ENCODE measurements at regions not wholly inside any gene's neighbourhood (a gene's known extent, or its start where the extent isn't known, plus 50 kb on each side); places are given as distances from the start of the nearest gene placed in this dataset.

GRCh38 chr11:115052601-115053000 lies 374.3 kb downstream of the NXPE2 start:
- TF ChIP-seq CTCF (IDR thresholded peaks at IDR 0.05; ENCODE audit: borderline replicate concordance, control extremely low read depth, extremely low read depth, insufficient read depth, missing control alignments) = no peak
- in situ Hi-C loops (cut with MboI; ENCODE audit: low sequenced_read_pairs, unreplicated experiment) = no loop called here
- DNase-seq (ENCODE audit: low spot score) = no peak

- in situ Hi-C loops (cut with MboI; ENCODE audit: low sequenced_read_pairs, unreplicated experiment) = no loop called here
- no peak for DNase-seq (ENCODE audit: low spot score)
These were observed 376.5 kb downstream of the NXPE2 start for GRCh38 chr11:115054570-115055538.

GRCh38 chr11:115056514-115056913 lies 378.2 kb downstream of the NXPE2 start:
- in situ Hi-C loops (cut with MboI; ENCODE audit: low sequenced_read_pairs, unreplicated experiment) = no loop called here
- no peak for TF ChIP-seq CTCF (IDR thresholded peaks at IDR 0.05; ENCODE audit: borderline replicate concordance, control extremely low read depth, extremely low read depth, insufficient read depth, missing control alignments)
- DNase-seq (ENCODE audit: low spot score) = no peak

More at GRCh38 chr11:115054570-115055538, 376.5 kb downstream of the NXPE2 start:
- TF ChIP-seq CTCF (IDR thresholded peaks at IDR 0.05; ENCODE audit: borderline replicate concordance, control extremely low read depth, extremely low read depth, insufficient read depth, missing control alignments) = no peak

- no peak for DNase-seq (ENCODE audit: low spot score)
- no peak for TF ChIP-seq CTCF (IDR thresholded peaks at IDR 0.05; ENCODE audit: borderline replicate concordance, control extremely low read depth, extremely low read depth, insufficient read depth, missing control alignments)
- in situ Hi-C loops (cut with MboI; ENCODE audit: low sequenced_read_pairs, unreplicated experiment) = no loop called here
These were observed 382.5 kb downstream of the NXPE2 start for GRCh38 chr11:115060840-115061239.

GRCh38 chr11:115065314-115065713 lies 387.0 kb downstream of the NXPE2 start:
- DNase-seq (ENCODE audit: low spot score) = no peak
- in situ Hi-C loops (cut with MboI; ENCODE audit: low sequenced_read_pairs, unreplicated experiment) = no loop called here
- no peak for TF ChIP-seq CTCF (IDR thresholded peaks at IDR 0.05; ENCODE audit: borderline replicate concordance, control extremely low read depth, extremely low read depth, insufficient read depth, missing control alignments)

- no peak for TF ChIP-seq CTCF (IDR thresholded peaks at IDR 0.05; ENCODE audit: borderline replicate concordance, control extremely low read depth, extremely low read depth, insufficient read depth, missing control alignments)
- in situ Hi-C loops (cut with MboI; ENCODE audit: low sequenced_read_pairs, unreplicated experiment) = no loop called here
- DNase-seq (ENCODE audit: low spot score) = no peak
These were observed 387.7 kb downstream of the NXPE2 start for GRCh38 chr11:115065830-115066664.
